Hepatocyte (in vitro differentiated cells): ENCODE measurements at regions not wholly inside any gene's neighbourhood (a gene's known extent, or its start where the extent isn't known, plus 50 kb on each side); places are given as distances from the start of the nearest gene placed in this dataset.

ENCODE experiments used
- CTCF ChIP-seq: fragments of 200-600 bp; sonication (generic); IDR thresholded peaks from 2 replicates; pipeline ENCODE4 v1.5.1; 2016; ENCODE audit warnings: antibody characterized with exemption, mild to moderate bottlenecking; ENCODE audit not compliant: poor library complexity
- EZH2 ChIP-seq: fragments of 200-600 bp; sonication (generic); IDR thresholded peaks from 2 replicates; pipeline ENCODE4 v1.6.1; 2016; ENCODE audit warnings: antibody characterized with exemption, mild to moderate bottlenecking, borderline replicate concordance
- EZH2phosphoT487 ChIP-seq: fragments of 200-600 bp; sonication (generic); IDR thresholded peaks from one replicate; pipeline ENCODE4 v1.6.1; 2018; ENCODE audit warnings: antibody characterized with exemption, mild to moderate bottlenecking, low read depth, moderate library complexity; ENCODE audit not compliant: unreplicated experiment, severe bottlenecking

GRCh38 chr6:8335381-8335780 is 100.0 kb downstream of the SLC35B3 start:
- TF ChIP-seq EZH2phosphoT487 = no peak
- TF ChIP-seq CTCF = no peak
- no peak for TF ChIP-seq EZH2
